ENCODE measurements at regions not wholly inside any gene's neighbourhood (a gene's known extent, or its start where the extent isn't known, plus 50 kb on each side); places are given as distances from the start of the nearest gene placed in this dataset.

- no peak for TF ChIP-seq CTCF (IDR thresholded peaks at IDR 0.05; ENCODE audit: low read length)
- TF ChIP-seq EZH2phosphoT487 (IDR thresholded peaks at IDR 0.05; ENCODE audit: low read length), result no peak
- TF ChIP-seq EZH2 (optimal IDR thresholded peaks at IDR 0.05; ENCODE audit: low read depth, low read length), result no peak
Measured at GRCh38 chr16:86428729-86429517, 81.4 kb upstream of the FOXF1 start.
